ENCODE measurements at regions not wholly inside any gene's neighbourhood (a gene's known extent, or its start where the extent isn't known, plus 50 kb on each side); places are given as distances from the start of the nearest gene placed in this dataset.

DNA sequence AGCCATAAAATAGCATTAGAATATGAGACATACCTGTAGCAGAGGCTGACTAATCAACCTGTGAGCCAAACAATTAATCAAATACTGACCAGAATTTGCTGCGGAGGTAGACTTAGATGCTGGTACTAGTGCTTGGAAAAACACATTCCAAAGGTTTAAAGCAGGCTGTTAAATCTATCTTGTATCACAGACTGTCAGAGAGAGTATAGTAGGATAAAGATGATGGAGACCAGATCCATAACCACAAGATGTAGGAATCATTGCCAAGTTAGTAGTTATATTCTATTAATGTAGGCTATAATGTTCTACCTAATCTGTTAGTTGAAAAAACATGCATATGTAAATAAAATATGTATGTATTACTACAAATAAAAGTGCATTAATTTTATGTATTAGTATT is 726.2 kb downstream of the SLC6A15 start:
- Histone ChIP-seq H3K27ac (ENCODE audit: insufficient read depth, low read length) (no peak overlapping the region), H3K9ac (ENCODE audit: low read depth, low read length) (no peak overlapping the region), H4K5ac (ENCODE audit: low read depth, low read length) (no peak overlapping the region), H3K4me3 (ENCODE audit: insufficient read depth, low read depth, low read length) (no peak overlapping the region), H3K23ac (ENCODE audit: low read depth, low read length) (no peak overlapping the region), H3K14ac (replicated peaks; ENCODE audit: low read depth, low read length) (no peak overlapping the region), H3K56ac (ENCODE audit: extremely low read depth, insufficient read depth, low read length) (no peak overlapping the region), H2BK5ac (ENCODE audit: low read depth, low read length, poor library complexity, severe bottlenecking) (no peak overlapping the region), H3K9me3 (ENCODE audit: control insufficient read depth, insufficient read depth, low read length) (no peaks in the 10 kb centered on the region), H2AK9ac (replicated peaks; ENCODE audit: low read depth, low read length, poor library complexity) (no peak overlapping the region), H3K27me3 (ENCODE audit: control insufficient read depth, insufficient read depth, low read length) (no peaks in the 10 kb centered on the region), H4K8ac (ENCODE audit: low read depth in 2 of 2, low read length in 2 of 2) (no peak overlapping the region), H2BK15ac (ENCODE audit: low read depth, low read length) (no peak overlapping the region), H2BK120ac (ENCODE audit: low read depth, low read length) (no peak overlapping the region), H3K4me2 (ENCODE audit: low read depth, low read length) (no peak overlapping the region), H3K9me1 (ENCODE audit: insufficient read depth, low read length) (no peaks in the 10 kb centered on the region), H3K4me1 (ENCODE audit: control insufficient read depth, insufficient read depth, low read length) (no peaks in the 10 kb centered on the region), H3K4ac (ENCODE audit: low read depth, low read length) (no peak overlapping the region), H3K79me1 (ENCODE audit: low read depth in 1 of 2, low read length in 2 of 2) (no peaks in the 10 kb centered on the region), H3K18ac (ENCODE audit: low read depth, low read length) (no peak overlapping the region), H2AFZ (replicated peaks; ENCODE audit: low read length, poor library complexity) (no peak overlapping the region), H2BK20ac (ENCODE audit: low read depth, low read length) (no peak overlapping the region), H3K36me3 (ENCODE audit: control insufficient read depth, insufficient read depth, low read length) (no peaks in the 10 kb centered on the region), H2AK5ac (ENCODE audit: low read depth, low read length) (no peak overlapping the region), H4K91ac (ENCODE audit: insufficient read depth, low read depth, low read length) (no peak overlapping the region), H4K20me1 (ENCODE audit: insufficient read depth, low read length) (no peaks in the 10 kb centered on the region)
- CTCF ChIA-PET: no interaction called here
- WGBS, 2 experiments (ENCODE audit: extremely low coverage in 2 of 2, insufficient read length in 1 of 2): no CpG with 5 or more reads among the region's 1 CpG
- no peak for TF ChIP-seq MAZ (IDR thresholded peaks at IDR 0.05; ENCODE audit: borderline replicate concordance, low read depth, low read length)
- TF ChIP-seq, protein P1, sequence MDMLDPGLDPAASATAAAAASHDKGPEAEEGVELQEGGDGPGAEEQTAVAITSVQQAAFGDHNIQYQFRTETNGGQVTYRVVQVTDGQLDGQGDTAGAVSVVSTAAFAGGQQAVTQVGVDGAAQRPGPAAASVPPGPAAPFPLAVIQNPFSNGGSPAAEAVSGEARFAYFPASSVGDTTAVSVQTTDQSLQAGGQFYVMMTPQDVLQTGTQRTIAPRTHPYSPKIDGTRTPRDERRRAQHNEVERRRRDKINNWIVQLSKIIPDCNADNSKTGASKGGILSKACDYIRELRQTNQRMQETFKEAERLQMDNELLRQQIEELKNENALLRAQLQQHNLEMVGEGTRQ (IDR thresholded peaks at IDR 0.05; ENCODE audit: low read depth, low read length): no peak
- no peak for TF ChIP-seq MXI1 (IDR thresholded peaks at IDR 0.05; ENCODE audit: borderline replicate concordance, low read depth, low read length)
- TF ChIP-seq FOS (IDR thresholded peaks at IDR 0.05; ENCODE audit: low read depth, low read length): no peak
- TF ChIP-seq CEBPB (IDR thresholded peaks at IDR 0.05; ENCODE audit: low read depth, low read length): no peak
- TF ChIP-seq NFE2L2 (IDR thresholded peaks at IDR 0.05; ENCODE audit: low read depth, low read length): no peak
- no peak for TF ChIP-seq RCOR1 (IDR thresholded peaks at IDR 0.05; ENCODE audit: insufficient replicate concordance, low read length)
- TF ChIP-seq MAFK (IDR thresholded peaks at IDR 0.05; ENCODE audit: low read depth, low read length): no peak
- no peak for TF ChIP-seq SMC3 (IDR thresholded peaks at IDR 0.05; ENCODE audit: low read depth, low read length)
- TF ChIP-seq, protein P2, sequence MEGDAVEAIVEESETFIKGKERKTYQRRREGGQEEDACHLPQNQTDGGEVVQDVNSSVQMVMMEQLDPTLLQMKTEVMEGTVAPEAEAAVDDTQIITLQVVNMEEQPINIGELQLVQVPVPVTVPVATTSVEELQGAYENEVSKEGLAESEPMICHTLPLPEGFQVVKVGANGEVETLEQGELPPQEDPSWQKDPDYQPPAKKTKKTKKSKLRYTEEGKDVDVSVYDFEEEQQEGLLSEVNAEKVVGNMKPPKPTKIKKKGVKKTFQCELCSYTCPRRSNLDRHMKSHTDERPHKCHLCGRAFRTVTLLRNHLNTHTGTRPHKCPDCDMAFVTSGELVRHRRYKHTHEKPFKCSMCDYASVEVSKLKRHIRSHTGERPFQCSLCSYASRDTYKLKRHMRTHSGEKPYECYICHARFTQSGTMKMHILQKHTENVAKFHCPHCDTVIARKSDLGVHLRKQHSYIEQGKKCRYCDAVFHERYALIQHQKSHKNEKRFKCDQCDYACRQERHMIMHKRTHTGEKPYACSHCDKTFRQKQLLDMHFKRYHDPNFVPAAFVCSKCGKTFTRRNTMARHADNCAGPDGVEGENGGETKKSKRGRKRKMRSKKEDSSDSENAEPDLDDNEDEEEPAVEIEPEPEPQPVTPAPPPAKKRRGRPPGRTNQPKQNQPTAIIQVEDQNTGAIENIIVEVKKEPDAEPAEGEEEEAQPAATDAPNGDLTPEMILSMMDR (conservative IDR thresholded peaks at IDR 0.05; ENCODE audit: low read depth, low read length): no peak
- TF ChIP-seq BHLHE40 (IDR thresholded peaks at IDR 0.05; ENCODE audit: low read depth, low read length): no peak
- in situ Hi-C loops (cut with MboI; ENCODE audit: low sequenced_read_pairs): no loop called here
- POLR2A ChIA-PET (ENCODE audit: unreplicated experiment): no interaction called here
- intact Hi-C loops (cut with micrococcal nuclease): no loop called here
- BruUV-seq (replicated peaks): no TSS peak
- DNase-seq (no peak), ATAC-seq (ENCODE audit: low read depth) (no peak)
- dilution Hi-C loops (cut with HindIII; ENCODE audit: low sequenced_read_pairs, unreplicated experiment): no loop called here

Data from IMR-90 (cell line).